ENCODE measurements at regions not wholly inside any gene's neighbourhood (a gene's known extent, or its start where the extent isn't known, plus 50 kb on each side); places are given as distances from the start of the nearest gene placed in this dataset.

- TF ChIP-seq GATA2 (IDR thresholded peaks at IDR 0.05; ENCODE audit: low read depth, low read length) (no peak), GATA3 (IDR thresholded peaks at IDR 0.05; ENCODE audit: low read depth, low read length) (no peak)
These were observed 96.5 kb downstream of the KCNA5 start for GRCh38 chr12:5140190-5140589.

GRCh38 chr12:5148880-5149279, 105.2 kb downstream of the KCNA5 start:
- TF ChIP-seq GATA3 (IDR thresholded peaks at IDR 0.05; ENCODE audit: low read depth, low read length), result no peak
- TF ChIP-seq GATA2 (IDR thresholded peaks at IDR 0.05; ENCODE audit: low read depth, low read length), result no peak

- TF ChIP-seq GATA3 (IDR thresholded peaks at IDR 0.05; ENCODE audit: low read depth, low read length), result no peak
- TF ChIP-seq GATA2 (IDR thresholded peaks at IDR 0.05; ENCODE audit: low read depth, low read length), result no peak
These were observed 110.4 kb downstream of the KCNA5 start for GRCh38 chr12:5154091-5154490.

- TF ChIP-seq GATA2 (IDR thresholded peaks at IDR 0.05; ENCODE audit: low read depth, low read length) (no peak), GATA3 (IDR thresholded peaks at IDR 0.05; ENCODE audit: low read depth, low read length) (no peak)
These were observed 112.2 kb downstream of the KCNA5 start for GRCh38 chr12:5155866-5156265.

GRCh38 chr12:5160827-5161226, 117.1 kb downstream of the KCNA5 start:
- TF ChIP-seq GATA2 (IDR thresholded peaks at IDR 0.05; ENCODE audit: low read depth, low read length), result no peak
- TF ChIP-seq GATA3 (IDR thresholded peaks at IDR 0.05; ENCODE audit: low read depth, low read length), result no peak

- TF ChIP-seq GATA3 (IDR thresholded peaks at IDR 0.05; ENCODE audit: low read depth, low read length), result no peak
- no peak for TF ChIP-seq GATA2 (IDR thresholded peaks at IDR 0.05; ENCODE audit: low read depth, low read length)
These were observed 120.0 kb downstream of the KCNA5 start for GRCh38 chr12:5163661-5164060.

- no peak for TF ChIP-seq GATA3 (IDR thresholded peaks at IDR 0.05; ENCODE audit: low read depth, low read length)
- TF ChIP-seq GATA2 (IDR thresholded peaks at IDR 0.05; ENCODE audit: low read depth, low read length), result no peak
These were observed 121.8 kb downstream of the KCNA5 start for GRCh38 chr12:5165296-5165970.

- TF ChIP-seq GATA3 (IDR thresholded peaks at IDR 0.05; ENCODE audit: low read depth, low read length) (no peak), GATA2 (IDR thresholded peaks at IDR 0.05; ENCODE audit: low read depth, low read length) (no peak)
These were observed 123.3 kb downstream of the KCNA5 start for GRCh38 chr12:5166976-5167375.

- no peak for TF ChIP-seq GATA2 (IDR thresholded peaks at IDR 0.05; ENCODE audit: low read depth, low read length)
- TF ChIP-seq GATA3 (IDR thresholded peaks at IDR 0.05; ENCODE audit: low read depth, low read length), result no peak
These were observed 124.5 kb downstream of the KCNA5 start for GRCh38 chr12:5168148-5168547.

- no peak for TF ChIP-seq GATA3 (IDR thresholded peaks at IDR 0.05; ENCODE audit: low read depth, low read length)
- TF ChIP-seq GATA2 (IDR thresholded peaks at IDR 0.05; ENCODE audit: low read depth, low read length), result no peak
These were observed 127.2 kb downstream of the KCNA5 start for GRCh38 chr12:5170844-5171243.

- TF ChIP-seq GATA3 (IDR thresholded peaks at IDR 0.05; ENCODE audit: low read depth, low read length), result no peak
- TF ChIP-seq GATA2 (IDR thresholded peaks at IDR 0.05; ENCODE audit: low read depth, low read length), result no peak
These were observed 128.0 kb downstream of the KCNA5 start for GRCh38 chr12:5171701-5172100.

- TF ChIP-seq GATA3 (IDR thresholded peaks at IDR 0.05; ENCODE audit: low read depth, low read length) (no peak), GATA2 (IDR thresholded peaks at IDR 0.05; ENCODE audit: low read depth, low read length) (no peak)
These were observed 129.2 kb downstream of the KCNA5 start for GRCh38 chr12:5172886-5173285.

GRCh38 chr12:5173511-5174011, 129.9 kb downstream of the KCNA5 start:
- TF ChIP-seq GATA3 (IDR thresholded peaks at IDR 0.05; ENCODE audit: low read depth, low read length), result no peak

GRCh38 chr12:5176036-5176435, 132.4 kb downstream of the KCNA5 start:
- TF ChIP-seq GATA2 (IDR thresholded peaks at IDR 0.05; ENCODE audit: low read depth, low read length), result no peak
- no peak for TF ChIP-seq GATA3 (IDR thresholded peaks at IDR 0.05; ENCODE audit: low read depth, low read length)

GRCh38 chr12:5177096-5177495, 133.4 kb downstream of the KCNA5 start:
- TF ChIP-seq GATA2 (IDR thresholded peaks at IDR 0.05; ENCODE audit: low read depth, low read length) (no peak), GATA3 (IDR thresholded peaks at IDR 0.05; ENCODE audit: low read depth, low read length) (no peak)

- TF ChIP-seq GATA2 (IDR thresholded peaks at IDR 0.05; ENCODE audit: low read depth, low read length) (no peak), GATA3 (IDR thresholded peaks at IDR 0.05; ENCODE audit: low read depth, low read length) (no peak)
These were observed 134.1 kb downstream of the KCNA5 start for GRCh38 chr12:5177731-5178130.
